GM21526 (cell line): ENCODE measurements at regions not wholly inside any gene's neighbourhood (a gene's known extent, or its start where the extent isn't known, plus 50 kb on each side); places are given as distances from the start of the nearest gene placed in this dataset.
A peak's percentile ranks its signal among the peaks of the same experiment; 100 is the strongest.

Experiments
- ATAC-seq: cut with Tn5 transposase; IDR thresholded peaks from one replicate; pipeline ENCODE4 v1.9.1; 2021; ENCODE audit warnings: moderate library complexity; ENCODE audit not compliant: unreplicated experiment, low FRiP score

- ATAC-seq, result peak; percentile 79
Observed at GRCh38 chr6:166106076-166106686, 61.5 kb downstream of the TBXT start.

GRCh38 chr6:166105341-166106075 is 62.1 kb downstream of the TBXT start:
- peak; percentile 13 for ATAC-seq

GRCh38 chr6:166104872-166105271 is 62.8 kb downstream of the TBXT start:
- no peak for ATAC-seq

GRCh38 chr6:166104107-166104506 is 63.5 kb downstream of the TBXT start:
- no peak for ATAC-seq

- no peak for ATAC-seq
Observed at GRCh38 chr6:166101819-166102419, 65.7 kb downstream of the TBXT start.

GRCh38 chr6:166097914-166098522 is 69.6 kb downstream of the TBXT start:
- ATAC-seq, result peak; percentile 91

GRCh38 chr6:166087852-166088251 is 79.8 kb downstream of the TBXT start:
- no peak for ATAC-seq

- no peak for ATAC-seq
Observed at GRCh38 chr6:166087246-166087645, 80.4 kb downstream of the TBXT start.

- no peak for ATAC-seq
Observed at GRCh38 chr6:166085500-166085899, 82.2 kb downstream of the TBXT start.

GRCh38 chr6:166084951-166085350 is 82.7 kb downstream of the TBXT start:
- no peak for ATAC-seq

GRCh38 chr6:166079841-166080240 is 87.8 kb downstream of the TBXT start:
- ATAC-seq, result no peak

GRCh38 chr6:166078294-166078693 is 89.4 kb downstream of the TBXT start:
- ATAC-seq, result no peak

- no peak for ATAC-seq
Observed at GRCh38 chr6:166076625-166077024, 91.0 kb downstream of the TBXT start.

GRCh38 chr6:166075925-166076324 is 91.7 kb downstream of the TBXT start:
- no peak for ATAC-seq

GRCh38 chr6:166075186-166075585 is 92.5 kb downstream of the TBXT start:
- ATAC-seq, result no peak

GRCh38 chr6:166073082-166073481 is 94.6 kb downstream of the TBXT start:
- ATAC-seq, result no peak

GRCh38 chr6:166068768-166069167 is 98.9 kb downstream of the TBXT start:
- ATAC-seq, result no peak

GRCh38 chr6:166058064-166058739 is 109.4 kb downstream of the TBXT start:
- ATAC-seq, result no peak

GRCh38 chr6:166057431-166057830 is 110.2 kb downstream of the TBXT start:
- no peak for ATAC-seq

GRCh38 chr6:166056637-166057036 is 111.0 kb downstream of the TBXT start:
- no peak for ATAC-seq

GRCh38 chr6:166055801-166056200 is 111.8 kb downstream of the TBXT start:
- ATAC-seq, result no peak
